ENCODE measurements at regions not wholly inside any gene's neighbourhood (a gene's known extent, or its start where the extent isn't known, plus 50 kb on each side); places are given as distances from the start of the nearest gene placed in this dataset.
A peak's percentile ranks its signal among the peaks of the same experiment; 100 is the strongest.

- H3K4me3 ChIP-seq (ENCODE audit: low read depth in 2 of 2, low read length in 1 of 2): no peak overlapping the region
- peak; percentile 81 for TF ChIP-seq RCOR1 (IDR thresholded peaks at IDR 0.05; ENCODE audit: low read length)
- peak; percentile 91 for TF ChIP-seq GATA2 (CRISPR knock-in tag; IDR thresholded peaks at IDR 0.05)
- TF ChIP-seq RAD21 (IDR thresholded peaks at IDR 0.05; ENCODE audit: low read length): no peak
- TF ChIP-seq, protein P1, sequence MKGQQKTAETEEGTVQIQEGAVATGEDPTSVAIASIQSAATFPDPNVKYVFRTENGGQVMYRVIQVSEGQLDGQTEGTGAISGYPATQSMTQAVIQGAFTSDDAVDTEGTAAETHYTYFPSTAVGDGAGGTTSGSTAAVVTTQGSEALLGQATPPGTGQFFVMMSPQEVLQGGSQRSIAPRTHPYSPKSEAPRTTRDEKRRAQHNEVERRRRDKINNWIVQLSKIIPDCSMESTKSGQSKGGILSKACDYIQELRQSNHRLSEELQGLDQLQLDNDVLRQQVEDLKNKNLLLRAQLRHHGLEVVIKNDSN (IDR thresholded peaks at IDR 0.05; ENCODE audit: borderline replicate concordance, low read depth): no peak
- TF ChIP-seq SIN3A (IDR thresholded peaks at IDR 0.05; ENCODE audit: borderline replicate concordance, low read depth, low read length): no peak
- no peak for TF ChIP-seq YY1 (IDR thresholded peaks at IDR 0.05; ENCODE audit: low read depth)
- no peak for TF ChIP-seq TEAD4 (IDR thresholded peaks at IDR 0.05; ENCODE audit: borderline replicate concordance, insufficient read depth)
- no peak for TF ChIP-seq RFX5 (IDR thresholded peaks at IDR 0.05; ENCODE audit: low read length)
- no peak for TF ChIP-seq MXI1 (IDR thresholded peaks at IDR 0.05; ENCODE audit: low read depth, low read length)
- TF ChIP-seq GABPA (IDR thresholded peaks at IDR 0.05; ENCODE audit: low read depth): no peak
- TF ChIP-seq POLR2AphosphoS5 (IDR thresholded peaks at IDR 0.05; ENCODE audit: low read depth, low read length): no peak
- peak; percentile 37 for TF ChIP-seq CHD2 (IDR thresholded peaks at IDR 0.05; ENCODE audit: low read length, partially characterized antibody)
- TF ChIP-seq NRF1 (IDR thresholded peaks at IDR 0.05; ENCODE audit: low read depth, low read length): no peak
- no peak for TF ChIP-seq RXRA (IDR thresholded peaks at IDR 0.05; ENCODE audit: borderline replicate concordance, low read depth)
- TF ChIP-seq ELF1 (IDR thresholded peaks at IDR 0.05): no peak
- TF ChIP-seq CTCF (IDR thresholded peaks at IDR 0.05): no peak
- peak; percentile 45; the same call in 1 of the 2 replicates for TF ChIP-seq FOXJ3 (CRISPR knock-in tag; IDR thresholded peaks at IDR 0.05)
- TF ChIP-seq, protein P2, sequence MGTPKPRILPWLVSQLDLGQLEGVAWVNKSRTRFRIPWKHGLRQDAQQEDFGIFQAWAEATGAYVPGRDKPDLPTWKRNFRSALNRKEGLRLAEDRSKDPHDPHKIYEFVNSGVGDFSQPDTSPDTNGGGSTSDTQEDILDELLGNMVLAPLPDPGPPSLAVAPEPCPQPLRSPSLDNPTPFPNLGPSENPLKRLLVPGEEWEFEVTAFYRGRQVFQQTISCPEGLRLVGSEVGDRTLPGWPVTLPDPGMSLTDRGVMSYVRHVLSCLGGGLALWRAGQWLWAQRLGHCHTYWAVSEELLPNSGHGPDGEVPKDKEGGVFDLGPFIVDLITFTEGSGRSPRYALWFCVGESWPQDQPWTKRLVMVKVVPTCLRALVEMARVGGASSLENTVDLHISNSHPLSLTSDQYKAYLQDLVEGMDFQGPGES (IDR thresholded peaks at IDR 0.05; ENCODE audit: low read depth, low read length): no peak
- TF ChIP-seq MEF2A (IDR thresholded peaks at IDR 0.05; ENCODE audit: borderline replicate concordance, low read depth): no peak
- peak in 1 of 2 experiments; percentile 63; a peak in 1 of 4 replicates for TF ChIP-seq EP300 (IDR thresholded peaks at IDR 0.05; ENCODE audit: borderline replicate concordance in 1 of 2, low read depth in 1 of 2, low read length in 1 of 2)
- TF ChIP-seq FOXM1 (IDR thresholded peaks at IDR 0.05; ENCODE audit: low read depth): no peak
- TF ChIP-seq, protein P3, sequence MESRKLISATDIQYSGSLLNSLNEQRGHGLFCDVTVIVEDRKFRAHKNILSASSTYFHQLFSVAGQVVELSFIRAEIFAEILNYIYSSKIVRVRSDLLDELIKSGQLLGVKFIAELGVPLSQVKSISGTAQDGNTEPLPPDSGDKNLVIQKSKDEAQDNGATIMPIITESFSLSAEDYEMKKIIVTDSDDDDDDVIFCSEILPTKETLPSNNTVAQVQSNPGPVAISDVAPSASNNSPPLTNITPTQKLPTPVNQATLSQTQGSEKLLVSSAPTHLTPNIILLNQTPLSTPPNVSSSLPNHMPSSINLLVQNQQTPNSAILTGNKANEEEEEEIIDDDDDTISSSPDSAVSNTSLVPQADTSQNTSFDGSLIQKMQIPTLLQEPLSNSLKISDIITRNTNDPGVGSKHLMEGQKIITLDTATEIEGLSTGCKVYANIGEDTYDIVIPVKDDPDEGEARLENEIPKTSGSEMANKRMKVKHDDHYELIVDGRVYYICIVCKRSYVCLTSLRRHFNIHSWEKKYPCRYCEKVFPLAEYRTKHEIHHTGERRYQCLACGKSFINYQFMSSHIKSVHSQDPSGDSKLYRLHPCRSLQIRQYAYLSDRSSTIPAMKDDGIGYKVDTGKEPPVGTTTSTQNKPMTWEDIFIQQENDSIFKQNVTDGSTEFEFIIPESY (IDR thresholded peaks at IDR 0.05; ENCODE audit: borderline replicate concordance, low read depth): no peak
- no peak for TF ChIP-seq TAF1 (IDR thresholded peaks at IDR 0.05; ENCODE audit: borderline replicate concordance, low read depth, low read length)
- TF ChIP-seq NFIC (IDR thresholded peaks at IDR 0.05; ENCODE audit: borderline replicate concordance): no peak
- no peak overlapping the region for H3K9ac ChIP-seq
- no peaks in the 10 kb centered on the region for H3K27me3 ChIP-seq (ENCODE audit: insufficient read depth)
- H3K27ac ChIP-seq (ENCODE audit: low read depth in 2 of 2, low read length in 1 of 2): no peak overlapping the region
- H3K4me1 ChIP-seq (ENCODE audit: control insufficient read depth in 1 of 2, insufficient read depth in 2 of 2, low read depth in 1 of 2, low read length in 1 of 2): peaks cover 0 to 18% of the 10 kb centered on the region in 2 experiments; a peak in 2 of 4 replicates
- H3K36me3 ChIP-seq (replicated peaks in 1 of 2; ENCODE audit: control insufficient read depth in 1 of 2, insufficient read depth in 2 of 2, low read length in 1 of 2): no peaks in the 10 kb centered on the region
- H3K9me3 ChIP-seq: no peaks in the 10 kb centered on the region
- WGBS (ENCODE audit: low lambda C conversion rate): 44% methylated on average over 1 of the region's 1 CpG
- no peaks in the 10 kb centered on the region for H3F3A ChIP-seq (replicated peaks; ENCODE audit: insufficient read depth)
- CTCF ChIA-PET: interaction anchor here (0.7 kb wide), 1 partner anchor 256 kb away, joined by 3 read pairs; no protein-coding TSS in a partner anchor
- no peak overlapping the region for H2AFZ ChIP-seq (ENCODE audit: low read depth)
- DNase-seq: peak; percentile 20
- no peaks in the 10 kb centered on the region for H3K79me2 ChIP-seq (ENCODE audit: insufficient read depth)
- no peak overlapping the region for H3K4me2 ChIP-seq
- POLR2A ChIA-PET: no interaction called here
- no peaks in the 10 kb centered on the region for H3K9me2 ChIP-seq
- H4K20me1 ChIP-seq (ENCODE audit: insufficient read depth): no peaks in the 10 kb centered on the region
These were observed 460.4 kb downstream of the STK39 start for GRCh38 chr2:167787021-167787420.

Data from SK-N-SH (cell line).